Muscle of leg (tissue), 3 donors: ENCODE measurements at regions not wholly inside any gene's neighbourhood (a gene's known extent, or its start where the extent isn't known, plus 50 kb on each side); places are given as distances from the start of the nearest gene placed in this dataset.

Experiments used
- DNase-seq: peaks from one replicate; pipeline ENCODE4 v3.0.0; 2013
- H3K27ac ChIP-seq: one replicate; pipeline ENCODE4 v1.5.1; 2013; ENCODE audit warnings: mild to moderate bottlenecking, low read length, control low read depth
- H3K27me3 ChIP-seq: one replicate; pipeline ENCODE4 v1.6.1; 2013; ENCODE audit warnings: low read length; ENCODE audit not compliant: control insufficient read depth, insufficient read depth
- H3K36me3 ChIP-seq: one replicate; pipeline ENCODE4 v1.6.1; 2013; ENCODE audit warnings: low read length; ENCODE audit not compliant: control insufficient read depth, insufficient read depth
- H3K4me1 ChIP-seq: one replicate; pipeline ENCODE4 v1.6.1; 2013; ENCODE audit warnings: low read length; ENCODE audit not compliant: control insufficient read depth, insufficient read depth
- H3K4me3 ChIP-seq: one replicate; pipeline ENCODE4 v1.5.1; 2013; ENCODE audit warnings: low read length, control low read depth
- H3K9me3 ChIP-seq: replicated peaks from 2 replicates; pipeline ENCODE4 v1.6.1; 2013; ENCODE audit warnings: low read depth, low read length; ENCODE audit not compliant: control insufficient read depth
- WGBS: methylation state at CpG from one replicate; pipeline ENCODE4 v1.1.5; 2013; ENCODE audit warnings: missing lambda C conversion rate; ENCODE audit not compliant: insufficient coverage; 5-methylcytosine and 5-hydroxymethylcytosine counted together

- Histone ChIP-seq H3K4me3 (no peak overlapping the region), H3K9me3 (no peaks in the 10 kb centered on the region), H3K4me1 (no peaks in the 10 kb centered on the region), H3K36me3 (no peaks in the 10 kb centered on the region), H3K27ac (no peak overlapping the region), H3K27me3 (no peaks in the 10 kb centered on the region)
- no peak for DNase-seq
- no CpG with 5 or more reads among the region's 4 CpGs for WGBS
Observed at GRCh38 chr18:32621034-32621433, 150.4 kb upstream of the GAREM1 start.

- H3K4me3 ChIP-seq = no peak overlapping the region
- no peaks in the 10 kb centered on the region for H3K9me3 ChIP-seq
- H3K27ac ChIP-seq = no peak overlapping the region
- H3K36me3 ChIP-seq = no peaks in the 10 kb centered on the region
- 80% methylated on average over 1 of the region's 4 CpGs for WGBS
- H3K27me3 ChIP-seq = no peaks in the 10 kb centered on the region
- no peak for DNase-seq
- H3K4me1 ChIP-seq = no peaks in the 10 kb centered on the region
Observed at GRCh38 chr18:32618546-32618945, 147.9 kb upstream of the GAREM1 start.

GRCh38 chr18:32613821-32614220 is 143.1 kb upstream of the GAREM1 start:
- Histone ChIP-seq H3K4me3 (no peak overlapping the region), H3K27me3 (no peaks in the 10 kb centered on the region), H3K36me3 (no peaks in the 10 kb centered on the region), H3K27ac (no peak overlapping the region), H3K4me1 (no peaks in the 10 kb centered on the region), H3K9me3 (no peaks in the 10 kb centered on the region)
- DNase-seq = no peak
- no CpG with 5 or more reads among the region's 3 CpGs for WGBS

- no peak overlapping the region for H3K27ac ChIP-seq
- WGBS = 29% methylated on average over 2 of the region's 3 CpGs
- no peak overlapping the region for H3K4me3 ChIP-seq
- peak; percentile 40 for DNase-seq
- H3K36me3 ChIP-seq = no peaks in the 10 kb centered on the region
- no peaks in the 10 kb centered on the region for H3K9me3 ChIP-seq
- no peaks in the 10 kb centered on the region for H3K4me1 ChIP-seq
- no peaks in the 10 kb centered on the region for H3K27me3 ChIP-seq
Observed at GRCh38 chr18:32612651-32613050, 142.0 kb upstream of the GAREM1 start.

- Histone ChIP-seq H3K36me3 (no peaks in the 10 kb centered on the region), H3K4me3 (no peak overlapping the region)
- no CpG with 5 or more reads among the region's 1 CpG for WGBS
Observed at GRCh38 chr18:32610176-32610575, 139.5 kb upstream of the GAREM1 start.

GRCh38 chr18:32607816-32608215 is 137.1 kb upstream of the GAREM1 start:
- no peak overlapping the region for H3K27ac ChIP-seq
- no peaks in the 10 kb centered on the region for H3K9me3 ChIP-seq
- H3K36me3 ChIP-seq = no peaks in the 10 kb centered on the region
- H3K27me3 ChIP-seq = no peaks in the 10 kb centered on the region
- no peaks in the 10 kb centered on the region for H3K4me1 ChIP-seq
- H3K4me3 ChIP-seq = no peak overlapping the region
- 100% methylated on average over 2 of the region's 4 CpGs for WGBS
- DNase-seq = no peak

More at GRCh38 chr18:32610176-32610575, 139.5 kb upstream of the GAREM1 start:
- DNase-seq = no peak
- H3K9me3 ChIP-seq = no peaks in the 10 kb centered on the region
- H3K27ac ChIP-seq = no peak overlapping the region
- H3K4me1 ChIP-seq = no peaks in the 10 kb centered on the region
- no peaks in the 10 kb centered on the region for H3K27me3 ChIP-seq

- WGBS = 83% methylated on average over 3 of the region's 3 CpGs
- no peak overlapping the region for H3K27ac ChIP-seq
- no peaks in the 10 kb centered on the region for H3K4me1 ChIP-seq
- no peaks in the 10 kb centered on the region for H3K36me3 ChIP-seq
- no peak overlapping the region for H3K4me3 ChIP-seq
- H3K27me3 ChIP-seq = no peaks in the 10 kb centered on the region
- peaks cover 4% of the 10 kb centered on the region for H3K9me3 ChIP-seq
- DNase-seq = no peak
Observed at GRCh38 chr18:32598144-32598543, 127.5 kb upstream of the GAREM1 start.

GRCh38 chr18:32596501-32596900 is 125.8 kb upstream of the GAREM1 start:
- DNase-seq = no peak
- no peaks in the 10 kb centered on the region for H3K27me3 ChIP-seq
- WGBS = 100% methylated on average over 1 of the region's 2 CpGs

GRCh38 chr18:32595832-32596231 is 125.2 kb upstream of the GAREM1 start:
- Histone ChIP-seq H3K36me3 (no peaks in the 10 kb centered on the region), H3K4me1 (no peaks in the 10 kb centered on the region), H3K9me3 (peaks cover 4% of the 10 kb centered on the region), H3K4me3 (no peak overlapping the region), H3K27ac (no peak overlapping the region), H3K27me3 (no peaks in the 10 kb centered on the region)
- peak; percentile 74 for DNase-seq
- WGBS = 18% methylated on average over 2 of the region's 3 CpGs

More at GRCh38 chr18:32596501-32596900, 125.8 kb upstream of the GAREM1 start:
- H3K4me3 ChIP-seq = no peak overlapping the region
- H3K27ac ChIP-seq = no peak overlapping the region
- no peaks in the 10 kb centered on the region for H3K36me3 ChIP-seq
- no peaks in the 10 kb centered on the region for H3K4me1 ChIP-seq
- H3K9me3 ChIP-seq = peaks cover 4% of the 10 kb centered on the region

GRCh38 chr18:32588191-32588590 is 117.5 kb upstream of the GAREM1 start:
- 93% methylated on average over 3 of the region's 5 CpGs for WGBS
- no peaks in the 10 kb centered on the region for H3K36me3 ChIP-seq
- no peaks in the 10 kb centered on the region for H3K9me3 ChIP-seq
- no peaks in the 10 kb centered on the region for H3K27me3 ChIP-seq
- H3K4me1 ChIP-seq = no peaks in the 10 kb centered on the region
- no peak for DNase-seq
- no peak overlapping the region for H3K27ac ChIP-seq
- H3K4me3 ChIP-seq = no peak overlapping the region

GRCh38 chr18:32583431-32583830 is 112.7 kb upstream of the GAREM1 start:
- no peaks in the 10 kb centered on the region for H3K4me1 ChIP-seq
- no CpG with 5 or more reads among the region's 1 CpG for WGBS
- no peak overlapping the region for H3K4me3 ChIP-seq
- H3K36me3 ChIP-seq = no peaks in the 10 kb centered on the region
- H3K27me3 ChIP-seq = no peaks in the 10 kb centered on the region
- H3K27ac ChIP-seq = no peak overlapping the region
- DNase-seq = no peak
- no peaks in the 10 kb centered on the region for H3K9me3 ChIP-seq
